Pulmonary artery endothelial cell (primary cell): ENCODE measurements at regions not wholly inside any gene's neighbourhood (a gene's known extent, or its start where the extent isn't known, plus 50 kb on each side); places are given as distances from the start of the nearest gene placed in this dataset.

Experiments used
- DNase-seq: peaks from one replicate; pipeline ENCODE4 v3.0.0-alpha.2; 2011; ENCODE audit warnings: low read depth, low spot score

DNA sequence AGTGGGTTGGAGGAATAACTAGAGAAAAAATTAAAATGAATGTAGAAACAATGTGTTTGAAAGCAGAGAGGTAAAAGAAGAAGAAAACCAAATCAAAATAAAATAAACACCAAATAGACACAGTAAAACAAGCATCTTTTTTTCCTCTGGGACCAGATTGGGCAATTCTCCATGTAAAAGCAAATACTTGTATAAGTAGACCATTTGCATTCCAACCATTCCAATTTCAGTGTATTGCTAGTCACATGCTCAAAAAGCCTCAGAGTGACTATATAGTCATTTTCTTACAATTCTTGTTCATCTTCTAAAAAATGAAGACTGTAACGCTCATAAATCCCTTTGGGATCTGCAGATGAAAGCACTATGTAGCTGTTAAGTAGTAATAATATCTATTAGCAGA, 969.5 kb downstream of the PCDH18 start:
- no peak for DNase-seq

DNA sequence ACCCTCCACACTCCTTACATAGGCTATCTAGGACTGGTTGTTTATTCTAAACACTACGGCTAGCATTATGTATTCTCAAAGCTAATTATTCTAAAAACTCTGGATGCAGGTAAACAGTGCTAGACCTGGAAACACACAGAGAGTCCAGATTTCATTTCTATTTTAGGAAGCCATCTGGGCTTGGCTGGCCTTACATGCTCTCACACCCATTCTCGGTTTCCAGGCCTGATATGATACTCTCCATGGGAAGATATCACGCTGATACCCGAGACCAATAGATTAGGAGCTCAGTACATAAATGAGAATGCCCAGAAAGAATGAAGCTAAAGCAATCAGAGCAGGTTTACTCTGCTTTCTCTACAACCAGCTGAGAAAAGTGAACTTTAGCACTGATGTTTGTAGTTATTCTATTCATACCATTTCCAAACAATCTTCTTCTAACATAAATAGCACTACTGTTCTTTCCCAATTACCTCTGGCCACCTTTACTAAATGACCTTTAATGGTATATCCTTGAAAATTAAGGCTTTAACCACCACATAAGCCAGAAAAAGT, 973.3 kb downstream of the PCDH18 start:
- DNase-seq, result no peak

DNA sequence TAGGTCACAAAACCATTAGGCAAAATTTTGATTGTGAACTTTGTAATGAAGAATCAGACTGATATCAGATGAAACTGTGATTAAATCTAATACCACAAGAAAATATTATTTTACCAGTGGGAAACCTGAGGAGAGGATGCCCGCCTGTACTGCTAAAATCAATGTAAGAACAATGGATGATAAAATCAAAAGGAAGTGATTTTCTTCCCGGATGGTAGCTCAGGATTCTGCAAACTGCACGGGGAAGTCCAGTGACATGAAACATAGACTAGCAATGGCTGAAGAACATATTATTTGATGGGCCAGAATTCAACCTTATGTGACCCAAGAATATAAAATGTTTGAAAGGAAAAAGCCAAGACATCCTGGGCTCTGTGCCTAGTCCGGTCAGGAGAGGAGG, 974.9 kb downstream of the PCDH18 start:
- no peak for DNase-seq

DNA sequence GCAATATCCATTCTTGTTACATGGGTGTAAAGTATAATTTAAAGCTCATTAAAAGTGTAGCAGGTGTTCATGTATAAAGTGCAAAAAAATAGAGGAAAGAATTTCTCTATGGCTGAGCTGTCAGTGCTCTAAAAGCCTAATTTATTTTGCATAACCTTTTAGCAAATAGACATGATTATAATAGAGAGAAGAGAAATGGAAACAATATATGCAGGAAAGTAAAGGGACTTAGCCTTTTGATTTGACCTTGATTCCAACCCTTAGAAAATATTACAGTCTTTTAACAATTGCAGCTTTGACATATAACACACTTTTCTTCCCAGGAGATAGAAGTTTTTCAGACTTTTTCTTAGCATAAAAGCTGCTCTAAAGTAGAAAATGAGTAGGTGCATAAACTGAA, 978.3 kb downstream of the PCDH18 start:
- DNase-seq, result no peak

DNA sequence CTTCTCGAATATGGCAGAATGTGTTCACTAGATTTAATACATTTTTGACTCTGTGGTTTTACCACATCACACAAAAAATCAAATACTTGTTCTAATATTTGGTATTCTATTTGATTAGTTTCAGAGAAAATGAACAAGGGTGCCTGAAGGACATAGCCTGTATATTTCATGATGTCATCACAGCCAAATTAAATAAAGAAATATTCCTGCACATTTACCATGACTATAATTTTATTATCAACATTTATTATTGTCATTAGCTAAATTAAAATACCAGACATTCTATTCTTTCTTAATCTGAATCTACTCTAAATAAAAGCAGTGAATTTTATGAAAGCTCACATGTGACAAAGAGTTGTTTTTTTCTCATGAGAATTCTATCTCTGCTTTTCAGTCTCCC, 980.5 kb downstream of the PCDH18 start:
- DNase-seq, result no peak

DNA sequence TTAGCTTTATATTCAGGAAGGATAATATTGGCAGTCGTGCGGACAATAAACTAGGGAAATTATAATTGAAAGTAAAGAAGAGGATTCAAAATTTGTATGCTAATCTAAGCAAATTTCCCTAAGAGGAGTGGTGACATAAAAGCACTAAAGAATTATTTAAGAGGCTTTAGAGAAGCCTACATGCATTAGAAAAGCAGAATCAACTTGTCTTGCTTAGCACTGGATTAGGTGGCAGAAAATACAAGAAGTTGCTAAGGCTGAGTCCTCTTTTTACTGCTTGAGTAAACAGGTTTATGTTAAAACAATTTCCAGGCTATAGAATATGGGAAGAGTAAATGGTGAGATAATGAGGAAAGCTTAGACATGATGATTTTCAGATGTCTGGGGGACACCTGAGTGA, 991.5 kb downstream of the PCDH18 start:
- no peak for DNase-seq

DNA sequence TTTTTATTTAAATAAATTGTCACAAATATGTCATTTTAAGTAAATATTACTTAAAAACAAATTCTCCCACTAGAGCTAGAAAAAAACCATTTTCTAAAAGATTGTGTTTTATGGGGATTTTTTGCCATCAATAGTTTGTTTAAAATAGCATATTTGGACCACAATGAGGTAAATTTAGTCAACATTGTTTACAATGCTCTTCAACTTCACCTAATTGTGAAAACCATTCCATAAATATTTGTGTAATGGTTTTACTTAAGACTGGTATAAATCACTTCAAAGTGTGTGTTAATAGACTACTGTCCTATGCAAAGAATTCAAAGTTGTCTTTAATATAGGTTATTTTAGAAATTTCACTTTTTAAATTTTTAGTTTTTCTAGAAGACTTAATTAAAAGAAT, 1004.2 kb downstream of the PCDH18 start:
- no peak for DNase-seq

DNA sequence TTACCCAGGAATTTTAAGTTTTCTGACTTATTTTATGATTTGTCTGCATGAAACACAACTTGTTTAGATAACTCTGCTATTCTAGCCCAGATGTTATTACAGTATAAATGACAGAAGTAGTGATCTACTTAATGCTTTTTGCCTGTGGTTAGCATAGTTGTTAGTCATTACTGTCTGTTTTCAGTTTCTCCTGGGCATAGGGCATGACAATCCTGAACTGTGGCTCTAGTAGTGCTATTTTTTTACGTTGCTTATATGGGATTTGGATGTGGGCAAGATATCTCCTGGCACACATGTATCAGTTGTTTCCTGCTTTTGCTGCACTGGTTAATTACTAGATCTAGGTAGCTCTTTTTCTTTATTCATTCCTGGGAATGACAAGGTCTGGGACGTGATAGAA, 1005.8 kb downstream of the PCDH18 start:
- DNase-seq, result no peak

DNA sequence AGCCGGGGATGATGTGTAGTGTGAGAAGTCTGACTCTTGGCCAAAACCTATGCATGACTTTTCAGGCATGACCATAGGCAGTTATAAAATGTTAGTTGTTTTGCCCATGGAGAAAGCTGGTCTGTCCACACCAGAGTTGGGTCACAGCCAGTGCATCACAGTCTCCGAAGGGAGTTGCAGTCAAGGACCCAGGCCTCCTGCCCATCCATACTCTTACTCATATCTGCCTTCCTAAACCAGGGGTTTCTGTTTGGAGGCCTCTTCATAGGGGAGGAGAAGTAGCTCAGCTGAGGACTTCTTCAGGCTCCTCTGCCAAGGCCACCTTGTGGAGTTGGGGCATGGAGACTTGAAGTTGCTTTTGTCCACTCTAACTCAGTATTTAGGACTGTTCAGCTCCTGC, 1008.3 kb downstream of the PCDH18 start:
- no peak for DNase-seq

DNA sequence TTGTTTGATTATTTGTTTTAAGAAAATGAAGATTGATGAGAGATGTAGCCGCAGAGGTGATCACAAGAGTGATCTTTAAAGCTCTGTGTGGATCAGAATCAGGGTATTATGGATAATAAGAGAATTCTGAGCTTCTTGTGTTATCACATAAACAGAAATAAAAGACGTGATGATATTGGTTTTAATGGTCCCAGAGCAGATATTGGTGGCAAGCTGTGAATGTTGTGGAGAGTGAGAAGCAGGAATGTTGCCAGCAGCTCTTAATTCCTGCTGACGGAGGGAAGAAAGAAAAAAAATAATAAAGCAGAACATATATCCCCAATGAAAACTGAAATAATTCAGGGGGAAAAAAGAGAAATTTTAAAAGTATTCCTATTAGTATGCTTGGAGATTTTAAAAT, 1015.9 kb downstream of the PCDH18 start:
- no peak for DNase-seq

DNA sequence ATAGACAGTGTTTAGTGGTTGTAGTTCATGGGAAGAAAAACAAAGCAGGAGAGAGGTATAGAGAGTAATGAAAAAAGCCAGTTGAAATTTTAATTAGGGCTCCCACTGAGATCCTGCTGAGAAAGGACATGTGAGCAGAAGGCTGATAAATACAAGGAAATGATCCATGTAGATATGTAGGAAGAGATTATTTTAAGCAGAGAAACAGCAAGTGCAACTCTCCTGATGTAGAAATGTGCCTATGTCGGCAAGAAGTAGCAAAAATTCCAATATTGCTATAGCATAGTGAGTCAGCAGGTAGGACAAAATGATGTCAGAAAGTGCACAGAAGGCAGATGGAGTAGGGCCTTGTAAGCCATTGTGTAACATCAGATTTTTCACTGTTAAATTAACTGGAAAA, 1027.3 kb downstream of the PCDH18 start:
- no peak for DNase-seq

DNA sequence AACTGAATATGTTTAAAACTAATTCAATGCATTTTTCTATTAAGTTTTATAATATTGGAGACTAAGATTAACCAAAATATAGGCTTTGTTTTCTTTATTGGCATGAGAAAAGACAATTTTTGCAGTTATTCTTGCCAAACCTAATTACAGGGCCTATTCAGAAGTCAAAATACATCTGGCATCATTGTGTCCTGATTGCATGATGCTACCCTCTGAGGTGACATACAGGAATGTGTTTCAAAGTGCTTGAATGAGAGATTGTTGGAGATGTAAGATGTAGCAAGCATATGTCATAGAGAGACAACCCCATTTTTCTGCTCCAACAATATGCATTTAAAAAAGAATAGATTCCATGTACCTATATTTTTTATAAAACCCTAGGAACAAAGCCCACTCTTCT, 1036.4 kb downstream of the PCDH18 start:
- no peak for DNase-seq

DNA sequence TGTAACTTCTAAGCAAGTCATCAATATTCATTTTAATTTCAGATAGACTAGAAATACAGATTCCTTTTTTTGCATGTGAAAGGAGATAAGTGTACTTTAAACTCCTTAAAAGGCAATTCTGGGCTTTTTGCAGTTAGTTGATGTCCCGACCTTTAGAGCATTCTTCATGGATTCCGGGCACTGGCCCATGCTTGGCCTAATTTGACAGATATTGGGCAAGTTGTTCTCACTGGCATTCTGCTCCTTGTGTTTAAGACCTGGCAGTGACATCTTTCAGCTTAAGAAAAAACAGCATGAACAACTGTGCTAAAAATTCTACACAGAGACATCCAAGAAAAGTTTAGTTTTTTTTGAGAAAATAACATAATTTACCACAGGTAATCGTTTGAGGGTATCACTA, 1037.2 kb downstream of the PCDH18 start:
- no peak for DNase-seq

DNA sequence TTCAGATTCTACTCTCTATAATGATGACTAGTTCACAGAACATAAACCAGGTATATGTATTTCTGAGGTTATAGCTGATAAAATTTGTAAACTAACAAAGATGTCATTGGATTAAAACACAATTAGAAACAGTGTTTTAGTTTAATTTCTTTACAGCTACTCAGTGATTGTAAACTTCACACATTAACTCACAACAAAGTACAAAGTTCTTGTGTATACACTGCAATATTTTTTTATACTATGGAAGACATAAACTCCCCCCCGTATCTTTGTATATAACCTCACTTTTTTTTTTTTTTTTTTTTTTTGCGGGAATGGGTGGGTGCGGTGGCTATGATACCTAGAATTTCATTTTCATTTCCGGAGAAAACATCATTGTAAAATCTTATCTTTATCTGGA, 1043.2 kb downstream of the PCDH18 start:
- no peak for DNase-seq

DNA sequence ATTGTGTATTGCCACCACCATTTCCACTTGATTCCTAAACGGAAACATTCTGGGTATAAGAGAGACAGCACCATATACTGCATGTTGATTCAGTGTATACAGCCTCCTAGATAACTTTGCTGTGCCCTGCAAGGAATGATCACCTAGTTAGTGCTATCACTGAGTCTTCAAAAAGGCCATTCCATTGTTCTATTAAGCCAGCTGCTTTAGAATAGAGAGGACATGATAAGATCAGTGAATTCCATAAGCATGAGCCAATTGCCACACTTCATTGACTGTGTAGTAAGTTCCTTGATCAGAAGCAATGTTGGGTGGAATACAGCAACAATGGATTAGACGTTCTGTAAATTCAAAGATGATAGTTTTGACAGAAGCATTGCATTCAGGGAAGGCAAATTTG, 1047.3 kb downstream of the PCDH18 start:
- DNase-seq, result no peak

DNA sequence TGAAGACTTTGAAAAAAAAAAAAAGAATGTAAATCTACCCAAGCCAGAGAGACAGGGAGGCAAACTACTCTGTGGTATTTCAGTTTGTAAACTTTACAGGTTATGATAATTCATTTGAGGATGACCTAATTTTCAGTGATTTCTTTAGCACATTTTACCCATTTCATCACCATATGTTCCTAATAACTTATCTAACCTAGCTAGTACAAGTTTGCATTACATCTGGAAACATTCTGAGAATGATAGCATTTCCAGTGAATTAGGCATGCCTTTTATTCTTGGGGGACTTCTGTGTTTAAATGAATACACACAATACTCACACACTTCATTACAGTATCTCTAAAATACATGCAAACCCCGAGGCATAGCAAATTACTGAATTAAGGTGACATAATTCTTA, 1055.5 kb downstream of the PCDH18 start:
- DNase-seq, result no peak

DNA sequence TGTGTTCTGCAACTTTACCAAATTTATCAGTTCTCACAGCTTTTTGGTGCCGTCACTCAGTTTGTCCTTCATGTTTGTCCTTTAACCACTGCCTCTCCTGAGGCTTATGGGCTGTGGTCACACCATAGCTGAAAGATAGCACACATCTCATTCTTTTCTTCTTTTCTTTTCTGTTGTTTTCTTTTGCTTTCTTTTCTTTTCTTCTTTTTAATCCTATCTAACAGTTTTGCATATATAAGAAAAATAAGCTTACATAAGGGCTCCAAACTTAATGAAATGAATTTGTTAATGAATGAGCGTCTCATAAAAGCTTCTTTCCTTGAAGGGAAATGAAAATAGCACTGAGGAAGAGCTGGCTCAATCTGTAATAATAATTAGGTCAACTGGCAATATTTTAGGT, 1061.2 kb downstream of the PCDH18 start:
- DNase-seq, result no peak

DNA sequence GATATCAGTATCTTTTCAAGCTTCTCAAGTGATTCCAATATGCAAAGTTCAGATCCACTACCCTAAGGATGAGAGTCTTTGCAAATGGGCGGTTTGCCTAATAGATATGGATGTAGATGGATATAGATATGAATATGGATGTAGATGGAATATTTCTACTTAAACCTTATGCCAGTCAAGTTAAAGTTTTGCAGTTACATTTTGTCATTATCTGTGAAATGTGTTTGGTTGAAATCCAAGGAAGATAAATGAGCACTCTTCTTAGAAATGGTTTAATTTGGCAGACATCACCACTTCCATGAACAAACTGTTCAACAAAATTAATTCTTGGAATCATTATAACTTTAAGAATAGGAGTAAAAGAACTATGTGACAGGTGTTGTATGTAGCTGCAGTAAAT, 1066.6 kb downstream of the PCDH18 start:
- DNase-seq, result no peak

DNA sequence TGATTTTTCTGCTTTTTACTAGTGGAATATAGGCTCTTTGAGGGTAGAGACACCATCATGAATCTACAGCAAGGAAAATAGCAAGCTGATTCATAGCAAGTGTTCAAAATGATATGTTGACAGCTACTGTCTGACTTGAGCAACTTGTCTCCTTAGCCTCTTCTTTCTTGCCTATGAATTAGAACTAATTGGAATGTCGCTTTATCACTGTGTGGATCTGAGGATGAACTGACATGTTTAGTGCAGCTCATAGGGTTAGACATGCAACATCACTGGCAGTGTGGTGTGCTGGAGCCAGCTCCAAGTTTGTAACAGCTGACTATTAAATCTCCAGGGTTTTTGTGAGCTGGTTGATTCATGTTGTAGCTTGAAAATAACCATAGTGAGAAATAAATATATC, 1068.4 kb downstream of the PCDH18 start:
- DNase-seq, result no peak

DNA sequence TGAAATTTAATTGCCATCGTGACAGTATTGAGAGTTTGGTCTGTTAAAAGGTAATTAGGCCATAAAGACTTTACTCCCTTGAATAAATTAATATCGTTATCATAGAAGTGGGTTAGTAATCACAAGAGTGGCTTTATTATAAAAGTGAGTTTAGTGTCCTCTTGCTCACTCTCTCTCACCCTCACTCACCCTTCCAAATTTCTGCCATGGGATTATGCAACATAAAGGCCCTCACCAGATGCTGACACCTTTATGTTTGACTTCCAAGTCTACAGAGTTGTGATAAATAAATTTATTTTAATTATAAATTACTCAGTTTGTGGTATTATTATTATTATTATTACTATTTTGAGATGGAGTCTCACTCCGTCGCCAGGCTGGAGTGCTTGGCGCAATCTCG, 1070.8 kb downstream of the PCDH18 start:
- DNase-seq, result no peak

DNA sequence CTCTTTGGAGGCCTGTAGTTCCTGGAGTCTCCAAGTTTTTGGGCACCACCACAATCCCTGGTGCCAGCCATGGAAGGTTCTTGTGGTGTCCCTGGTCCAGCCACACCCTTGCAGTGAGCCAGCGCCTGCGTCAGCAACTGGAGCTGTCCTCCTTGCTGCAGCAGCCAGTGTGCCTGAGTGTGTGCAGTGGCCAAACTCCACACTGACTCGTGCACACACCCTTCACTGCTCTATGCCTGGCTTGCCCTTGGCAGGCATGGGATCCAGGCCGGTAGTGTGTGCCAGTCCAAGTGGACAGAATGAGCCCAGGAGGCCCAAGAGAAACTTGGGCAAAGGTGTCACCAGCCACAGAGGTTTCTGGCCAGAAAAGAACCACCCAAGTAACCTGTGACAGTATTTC, 1074.0 kb downstream of the PCDH18 start:
- no peak for DNase-seq

DNA sequence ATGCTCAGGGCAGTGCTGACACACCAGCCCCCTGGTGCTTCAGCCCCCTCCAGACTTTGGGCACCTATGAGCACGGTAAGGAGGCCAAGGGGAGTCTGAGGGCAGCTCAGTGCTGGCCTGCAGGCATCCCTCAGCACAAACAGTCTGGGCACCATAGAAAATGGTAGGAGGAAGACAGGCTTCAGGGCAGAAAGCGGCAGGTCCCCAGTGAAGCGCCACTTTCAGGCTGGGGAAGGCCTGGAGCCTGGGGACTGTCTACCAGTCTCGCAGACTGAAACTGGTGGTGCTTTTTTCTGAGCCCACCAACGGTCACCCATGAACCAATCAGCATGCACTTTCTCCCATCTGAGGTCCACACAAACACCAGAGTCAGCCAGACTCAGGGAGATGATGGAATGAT, 1074.7 kb downstream of the PCDH18 start:
- no peak for DNase-seq

DNA sequence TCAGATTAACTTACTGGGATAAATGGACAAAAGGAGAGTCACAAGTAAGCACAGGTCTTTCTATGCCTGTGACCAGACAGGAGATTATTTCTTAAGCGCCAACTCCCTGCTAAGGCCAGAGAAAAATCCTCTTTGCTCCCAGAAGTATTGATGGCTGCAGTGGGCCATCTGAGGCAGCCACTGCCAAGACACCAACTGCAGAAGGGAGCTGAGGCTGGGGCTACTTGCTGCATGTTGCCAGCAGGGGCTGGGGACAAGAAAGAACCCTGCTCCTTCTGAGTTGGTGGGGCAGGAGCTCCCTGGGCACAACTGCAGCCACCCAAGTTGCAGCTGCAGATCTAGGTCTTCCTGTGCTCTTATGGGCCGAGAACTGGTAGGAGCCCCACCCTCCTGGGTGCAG, 1075.3 kb downstream of the PCDH18 start:
- no peak for DNase-seq

DNA sequence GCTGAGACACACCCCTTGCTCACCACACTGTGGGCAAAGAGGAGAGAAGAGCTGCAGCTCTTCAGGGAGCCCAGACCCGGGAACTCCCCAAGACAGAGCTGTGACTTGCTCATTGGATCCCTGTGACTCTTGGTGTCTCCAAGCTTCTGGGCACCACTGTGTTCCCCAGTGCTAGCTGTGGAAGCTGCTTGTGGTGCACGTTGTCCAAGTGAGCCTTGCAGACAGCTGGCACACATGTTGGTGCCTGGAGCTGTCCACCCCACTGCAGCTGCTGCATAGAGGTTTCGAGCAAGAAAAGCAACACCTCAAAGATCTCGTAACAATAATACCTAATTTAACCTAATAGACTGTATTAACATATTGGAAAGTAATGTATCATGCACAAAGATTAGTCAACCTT, 1089.3 kb downstream of the PCDH18 start:
- DNase-seq, result no peak

DNA sequence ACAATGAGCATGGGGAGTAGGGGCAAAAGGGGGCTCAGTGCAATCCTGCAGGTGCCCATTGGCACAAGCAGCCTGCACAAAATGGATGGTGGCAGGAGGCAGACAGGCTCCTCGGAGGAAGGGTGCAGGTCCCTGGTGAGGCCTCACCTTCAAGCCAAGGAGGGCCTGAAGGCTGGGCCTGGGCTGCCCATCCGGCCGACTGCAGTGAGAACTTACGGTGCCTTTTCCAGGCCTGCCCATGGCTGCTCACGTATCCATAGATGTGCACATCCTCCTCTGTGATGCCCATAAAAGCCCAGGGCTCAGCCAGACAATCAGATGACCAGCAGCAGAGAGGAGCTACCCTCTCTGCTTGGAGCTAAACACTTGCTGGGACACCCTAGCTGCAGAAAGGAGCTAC, 1089.8 kb downstream of the PCDH18 start:
- DNase-seq, result no peak
